ENCODE measurements at regions not wholly inside any gene's neighbourhood (a gene's known extent, or its start where the extent isn't known, plus 50 kb on each side); places are given as distances from the start of the nearest gene placed in this dataset.

DNA sequence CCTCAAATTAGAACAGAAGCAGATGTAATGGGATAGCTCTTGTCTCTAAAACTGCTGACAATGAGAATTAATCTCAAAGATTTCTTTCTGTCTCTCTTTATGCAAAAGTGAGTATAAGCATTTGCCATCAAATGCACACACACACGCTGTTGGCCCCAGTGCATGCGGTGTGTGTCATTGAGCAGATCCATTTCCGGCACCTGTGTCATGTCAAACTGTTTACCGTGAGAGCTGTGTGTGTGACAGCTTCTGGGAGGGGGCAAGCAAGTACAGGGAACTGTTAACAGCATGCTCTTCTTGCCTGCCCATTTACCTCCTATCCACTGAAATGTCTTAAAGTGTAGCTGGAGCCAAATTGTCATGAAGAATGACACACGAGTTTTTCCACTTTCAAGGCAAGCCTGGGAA lies 297.9 kb upstream of the FAT4 start:
- ATAC-seq (ENCODE audit: insufficient read depth, low FRiP score) (no peak), DNase-seq (peak; percentile 15 to 46 (median 20))
- H3K4me1 ChIP-seq (ENCODE audit: control insufficient read depth in 5 of 5, insufficient read depth in 5 of 5, low read length in 5 of 5): peaks cover 0 to 5% (median 0%) of the 10 kb centered on the region in 5 donors
- WGBS, 2 donors: 66 to 68% methylated on average over 5 of the region's 5 CpGs
- H3K27me3 ChIP-seq (ENCODE audit: control insufficient read depth in 3 of 3, insufficient read depth in 3 of 3, low read length in 2 of 3): no peaks in the 10 kb centered on the region
- H3K36me3 ChIP-seq (ENCODE audit: control insufficient read depth in 4 of 4, insufficient read depth in 4 of 4, low read length in 4 of 4): no peaks in the 10 kb centered on the region
- H3K9ac ChIP-seq (ENCODE audit: insufficient read depth in 1 of 2, low read length in 2 of 2): no peak overlapping the region
- H3K4me3 ChIP-seq: no peak overlapping the region
- H3K27ac ChIP-seq (ENCODE audit: low read depth in 1 of 2, low read length in 1 of 2): no peak overlapping the region
- TF ChIP-seq, protein P1, sequence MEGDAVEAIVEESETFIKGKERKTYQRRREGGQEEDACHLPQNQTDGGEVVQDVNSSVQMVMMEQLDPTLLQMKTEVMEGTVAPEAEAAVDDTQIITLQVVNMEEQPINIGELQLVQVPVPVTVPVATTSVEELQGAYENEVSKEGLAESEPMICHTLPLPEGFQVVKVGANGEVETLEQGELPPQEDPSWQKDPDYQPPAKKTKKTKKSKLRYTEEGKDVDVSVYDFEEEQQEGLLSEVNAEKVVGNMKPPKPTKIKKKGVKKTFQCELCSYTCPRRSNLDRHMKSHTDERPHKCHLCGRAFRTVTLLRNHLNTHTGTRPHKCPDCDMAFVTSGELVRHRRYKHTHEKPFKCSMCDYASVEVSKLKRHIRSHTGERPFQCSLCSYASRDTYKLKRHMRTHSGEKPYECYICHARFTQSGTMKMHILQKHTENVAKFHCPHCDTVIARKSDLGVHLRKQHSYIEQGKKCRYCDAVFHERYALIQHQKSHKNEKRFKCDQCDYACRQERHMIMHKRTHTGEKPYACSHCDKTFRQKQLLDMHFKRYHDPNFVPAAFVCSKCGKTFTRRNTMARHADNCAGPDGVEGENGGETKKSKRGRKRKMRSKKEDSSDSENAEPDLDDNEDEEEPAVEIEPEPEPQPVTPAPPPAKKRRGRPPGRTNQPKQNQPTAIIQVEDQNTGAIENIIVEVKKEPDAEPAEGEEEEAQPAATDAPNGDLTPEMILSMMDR (IDR thresholded peaks at IDR 0.05; ENCODE audit: control extremely low read depth, extremely low read depth): no peak
- peaks cover 0 to 5% (median 0%) of the 10 kb centered on the region in 4 donors for H3K9me3 ChIP-seq (ENCODE audit: control insufficient read depth in 4 of 4, insufficient read depth in 3 of 4, low read length in 3 of 4)

DNA sequence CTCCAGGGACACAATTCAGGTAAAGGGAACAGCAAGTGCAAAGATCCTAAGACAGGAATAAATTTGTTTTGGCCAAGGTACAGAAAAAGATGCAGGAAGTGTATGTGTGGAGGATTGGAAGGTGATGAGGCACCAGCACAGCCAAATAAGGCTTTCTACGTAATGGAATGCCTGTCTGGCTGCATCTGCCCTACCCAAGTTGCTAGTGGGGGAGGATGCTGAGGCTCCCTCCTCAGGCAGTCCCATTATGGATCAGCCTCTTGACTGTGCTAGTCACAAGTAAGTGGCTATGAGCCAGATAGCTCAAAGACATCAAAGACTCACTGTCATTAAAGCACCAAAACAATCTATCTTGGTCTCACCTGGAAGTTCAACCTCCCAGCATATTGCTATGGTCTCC lies 300.9 kb upstream of the FAT4 start:
- Histone ChIP-seq H3K27me3 (ENCODE audit: control insufficient read depth in 3 of 3, insufficient read depth in 3 of 3, low read length in 2 of 3) (no peaks in the 10 kb centered on the region), H3K9ac (ENCODE audit: insufficient read depth in 1 of 2, low read length in 2 of 2) (no peak overlapping the region), H3K4me1 (ENCODE audit: control insufficient read depth in 5 of 5, insufficient read depth in 5 of 5, low read length in 5 of 5) (peaks cover 0 to 5% (median 0%) of the 10 kb centered on the region in 5 donors), H3K27ac (ENCODE audit: low read depth in 1 of 2, low read length in 1 of 2) (no peak overlapping the region), H3K4me3 (no peak overlapping the region), H3K36me3 (ENCODE audit: control insufficient read depth in 4 of 4, insufficient read depth in 4 of 4, low read length in 4 of 4) (no peaks in the 10 kb centered on the region), H3K9me3 (ENCODE audit: control insufficient read depth in 4 of 4, insufficient read depth in 3 of 4, low read length in 3 of 4) (peaks cover 0 to 4% (median 0%) of the 10 kb centered on the region in 4 donors)
- 80 to 87% methylated on average over 1 of the region's 1 CpG for WGBS, 2 donors
- ATAC-seq (ENCODE audit: insufficient read depth, low FRiP score) (no peak), DNase-seq (no peak)
- TF ChIP-seq, protein P1 (IDR thresholded peaks at IDR 0.05; ENCODE audit: control extremely low read depth, extremely low read depth): no peak

DNA sequence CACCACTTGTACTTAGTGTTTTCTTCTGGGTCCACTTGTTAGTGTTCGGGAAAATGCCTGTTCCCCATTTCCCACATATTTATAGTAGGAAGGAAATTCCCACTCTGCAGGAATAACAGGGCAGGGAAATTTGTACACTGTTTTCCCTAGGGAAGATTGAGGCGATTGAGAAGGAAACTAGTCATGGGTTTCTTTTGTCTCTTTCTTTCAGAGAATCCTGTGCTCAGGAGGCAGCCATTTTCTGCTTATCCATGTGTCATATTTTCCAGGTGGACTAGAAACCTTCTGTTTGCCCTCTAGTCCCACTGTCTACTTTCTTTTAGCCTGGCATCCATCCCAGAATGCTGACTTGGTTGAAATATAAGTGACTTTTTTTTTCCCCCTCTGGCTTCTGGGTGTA lies 299.1 kb upstream of the ANKRD50 start:
- TF ChIP-seq, protein P1 (IDR thresholded peaks at IDR 0.05; ENCODE audit: control extremely low read depth, extremely low read depth): no peak
- H3K9me3 ChIP-seq (ENCODE audit: control insufficient read depth in 4 of 4, insufficient read depth in 3 of 4, low read length in 3 of 4): peaks cover 0 to 4% (median under 1%) of the 10 kb centered on the region in 4 donors
- 67 to 74% methylated on average over 2 of the region's 2 CpGs for WGBS, 2 donors

More for the DNA sequence above, 299.1 kb upstream of the ANKRD50 start:
- Histone ChIP-seq H3K27ac (ENCODE audit: low read depth in 1 of 2, low read length in 1 of 2) (no peak overlapping the region), H3K27me3 (ENCODE audit: control insufficient read depth in 3 of 3, insufficient read depth in 3 of 3, low read length in 2 of 3) (no peaks in the 10 kb centered on the region), H3K4me1 (ENCODE audit: control insufficient read depth in 5 of 5, insufficient read depth in 5 of 5, low read length in 5 of 5) (no peaks in the 10 kb centered on the region), H3K9ac (ENCODE audit: insufficient read depth in 1 of 2, low read length in 2 of 2) (no peak overlapping the region), H3K4me3 (no peak overlapping the region), H3K36me3 (ENCODE audit: control insufficient read depth in 4 of 4, insufficient read depth in 4 of 4, low read length in 4 of 4) (no peaks in the 10 kb centered on the region)
- ATAC-seq (ENCODE audit: insufficient read depth, low FRiP score) (no peak), DNase-seq (no peak)

All from lung (tissue), 11 donors.